ENCODE measurements at regions not wholly inside any gene's neighbourhood (a gene's known extent, or its start where the extent isn't known, plus 50 kb on each side); places are given as distances from the start of the nearest gene placed in this dataset.

DNA sequence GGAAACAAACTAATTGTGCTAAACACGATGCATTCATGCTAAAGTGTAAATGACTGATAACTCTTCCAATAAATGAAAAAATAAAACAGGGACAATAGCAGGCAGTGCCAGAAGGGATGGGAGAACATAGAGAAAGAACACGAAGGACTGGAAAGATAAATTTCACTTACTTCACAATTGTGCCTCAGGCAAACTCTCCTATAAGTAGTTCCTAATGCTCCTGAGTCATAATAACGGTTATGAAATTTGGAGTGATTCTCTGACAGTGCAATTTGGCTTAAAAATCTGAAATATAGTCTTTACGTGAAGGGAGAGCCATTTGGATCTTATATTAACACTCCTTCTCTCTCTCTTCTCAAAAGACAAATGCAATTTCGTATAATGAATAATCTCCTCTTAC lies 2218.5 kb downstream of the MAT2B start:
- no peaks in the 10 kb centered on the region for H4K20me1 ChIP-seq
- H3K4me2 ChIP-seq: no peak overlapping the region
- H3K4me1 ChIP-seq: no peaks in the 10 kb centered on the region
- H3K36me3 ChIP-seq: no peaks in the 10 kb centered on the region
- no peaks in the 10 kb centered on the region for H3K27me3 ChIP-seq
- no peak overlapping the region for H3K9ac ChIP-seq
- no peaks in the 10 kb centered on the region for H3K9me3 ChIP-seq
- H3K4me3 ChIP-seq: no peak overlapping the region
- no peak for TF ChIP-seq Cebpa-rat (IDR thresholded peaks at IDR 0.05)
- no peak overlapping the region for H3K27ac ChIP-seq

DNA sequence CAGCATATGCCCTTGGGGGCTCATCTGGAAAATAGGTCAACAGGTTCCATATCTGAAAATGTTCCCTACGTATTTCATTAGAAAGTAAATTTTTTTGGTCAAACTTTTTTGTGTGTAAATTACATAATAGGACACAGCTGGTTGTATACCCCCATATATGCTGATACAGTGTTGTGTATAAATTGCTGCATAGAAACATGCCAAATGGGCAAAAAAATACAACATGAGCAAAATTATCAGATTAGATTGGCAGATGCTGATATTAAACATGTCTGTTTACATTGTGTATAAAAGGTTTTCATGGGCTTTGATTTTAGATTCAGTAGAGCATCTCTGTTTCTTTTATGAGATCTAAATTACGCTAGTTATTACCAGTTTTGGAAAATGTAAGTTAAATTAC lies 2223.0 kb downstream of the MAT2B start:
- Histone ChIP-seq H3K36me3 (no peaks in the 10 kb centered on the region), H3K4me1 (no peaks in the 10 kb centered on the region), H3K9ac (no peak overlapping the region), H3K4me3 (no peak overlapping the region), H3K9me3 (no peaks in the 10 kb centered on the region), H3K27ac (no peak overlapping the region), H3K4me2 (no peak overlapping the region), H3K27me3 (no peaks in the 10 kb centered on the region), H4K20me1 (no peaks in the 10 kb centered on the region)
- no peak for TF ChIP-seq Cebpa-rat (IDR thresholded peaks at IDR 0.05)

DNA sequence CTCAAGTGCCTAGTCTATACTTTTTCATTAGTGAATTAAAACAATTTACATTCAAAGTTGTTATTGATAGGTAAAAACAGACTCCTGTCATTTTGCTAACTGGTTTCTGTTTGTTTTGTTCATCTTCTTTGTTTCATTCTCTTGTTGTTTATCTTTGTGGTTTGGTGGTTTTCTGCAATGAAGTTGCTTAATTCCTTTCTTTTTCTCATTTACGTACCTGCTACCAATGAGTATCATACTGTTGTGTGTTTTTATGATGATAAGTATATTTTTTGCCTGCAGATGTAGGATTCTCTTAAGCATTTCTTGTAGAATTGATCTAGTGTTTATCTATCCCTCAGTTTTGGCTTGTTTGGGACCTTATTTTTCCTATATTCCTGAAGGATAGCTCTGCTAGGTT lies 2230.0 kb downstream of the MAT2B start:
- Histone ChIP-seq H3K4me1 (no peaks in the 10 kb centered on the region), H3K27ac (no peak overlapping the region), H3K4me2 (no peak overlapping the region), H3K36me3 (no peaks in the 10 kb centered on the region), H3K4me3 (no peak overlapping the region), H4K20me1 (no peaks in the 10 kb centered on the region), H3K9me3 (0 out of 2 replicates have a peak, but pooled peaks cover 4% of the 10 kb centered on the region), H3K27me3 (no peaks in the 10 kb centered on the region), H3K9ac (no peak overlapping the region)
- TF ChIP-seq Cebpa-rat (IDR thresholded peaks at IDR 0.05): no peak

- H3K36me3 ChIP-seq: no peaks in the 10 kb centered on the region
- TF ChIP-seq Cebpa-rat (IDR thresholded peaks at IDR 0.05): no peak
- 0 out of 2 replicates have a peak, but pooled peaks cover 4% of the 10 kb centered on the region for H3K9me3 ChIP-seq
- H4K20me1 ChIP-seq: no peaks in the 10 kb centered on the region
- H3K27me3 ChIP-seq: no peaks in the 10 kb centered on the region
- H3K4me3 ChIP-seq: no peak overlapping the region
- H3K4me1 ChIP-seq: no peaks in the 10 kb centered on the region
- no peak overlapping the region for H3K4me2 ChIP-seq
- H3K9ac ChIP-seq: no peak overlapping the region
- H3K27ac ChIP-seq: no peak overlapping the region
Measured at GRCh38 chr5:165739079-165739741, 2233.8 kb downstream of the MAT2B start.

- Histone ChIP-seq H3K27ac (no peak overlapping the region), H3K27me3 (no peaks in the 10 kb centered on the region)
- no peak for TF ChIP-seq Cebpa-rat (IDR thresholded peaks at IDR 0.05)
Measured at GRCh38 chr5:165757791-165758190, 2252.4 kb downstream of the MAT2B start.

DNA sequence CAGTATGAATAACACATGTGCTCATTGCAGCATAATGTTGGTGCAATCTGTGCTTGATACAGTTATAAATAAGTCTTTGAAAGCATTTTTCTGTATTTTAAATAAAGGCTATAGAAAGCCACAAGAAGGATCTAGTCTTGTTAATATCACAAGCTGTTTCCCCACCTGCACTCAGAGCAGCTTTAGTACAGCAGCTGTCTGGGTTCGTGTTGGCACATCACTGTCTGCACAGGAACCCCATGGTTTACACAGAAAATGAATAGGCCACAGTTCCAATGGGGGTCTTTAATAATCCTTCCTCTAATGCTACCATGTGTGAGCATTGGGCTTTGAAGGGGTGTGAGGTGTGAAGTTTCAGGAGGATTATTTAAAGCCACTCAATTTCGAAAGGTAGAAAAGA lies 2269.7 kb downstream of the MAT2B start:
- Histone ChIP-seq H3K4me2 (no peak overlapping the region), H3K9me3 (no peaks in the 10 kb centered on the region), H3K27ac (no peak overlapping the region), H3K4me1 (peaks cover 22% of the 10 kb centered on the region), H3K4me3 (no peak overlapping the region), H4K20me1 (no peaks in the 10 kb centered on the region), H3K36me3 (no peaks in the 10 kb centered on the region), H3K27me3 (no peaks in the 10 kb centered on the region), H3K9ac (no peak overlapping the region)
- TF ChIP-seq Cebpa-rat (IDR thresholded peaks at IDR 0.05): no peak

More at GRCh38 chr5:165757791-165758190, 2252.4 kb downstream of the MAT2B start:
- Histone ChIP-seq H3K4me3 (no peak overlapping the region), H3K4me2 (no peak overlapping the region), H3K4me1 (no peaks in the 10 kb centered on the region), H3K9me3 (no peaks in the 10 kb centered on the region), H3K9ac (no peak overlapping the region), H4K20me1 (no peaks in the 10 kb centered on the region), H3K36me3 (no peaks in the 10 kb centered on the region)

GRCh38 chr5:165779505-165779904 lies 2274.1 kb downstream of the MAT2B start:
- no peak overlapping the region for H3K27ac ChIP-seq
- peaks cover 22% of the 10 kb centered on the region for H3K4me1 ChIP-seq
- H4K20me1 ChIP-seq: no peaks in the 10 kb centered on the region
- H3K27me3 ChIP-seq: no peaks in the 10 kb centered on the region
- no peak overlapping the region for H3K9ac ChIP-seq
- H3K4me3 ChIP-seq: no peak overlapping the region
- no peaks in the 10 kb centered on the region for H3K9me3 ChIP-seq
- no peaks in the 10 kb centered on the region for H3K36me3 ChIP-seq
- no peak for TF ChIP-seq Cebpa-rat (IDR thresholded peaks at IDR 0.05)
- H3K4me2 ChIP-seq: no peak overlapping the region

DNA sequence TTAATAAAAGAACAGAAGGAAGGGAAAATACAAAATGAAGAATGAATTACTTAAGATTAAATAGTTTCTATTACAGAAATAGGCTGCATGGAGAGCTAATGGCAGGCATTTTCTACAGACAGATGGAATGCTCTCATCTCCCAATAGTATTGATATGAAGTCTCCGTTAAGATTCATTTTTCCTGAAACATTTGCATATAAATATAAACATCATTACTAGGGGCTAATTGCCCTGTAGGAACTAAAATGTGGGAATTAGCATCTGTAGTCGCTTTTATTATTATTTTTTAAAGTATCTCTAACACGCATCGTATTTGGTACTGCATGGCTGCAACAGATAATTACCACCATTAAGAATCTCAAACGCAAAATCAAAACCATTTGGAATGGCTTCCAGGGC lies 2275.5 kb downstream of the MAT2B start:
- no peaks in the 10 kb centered on the region for H3K36me3 ChIP-seq
- no peak overlapping the region for H3K27ac ChIP-seq
- no peaks in the 10 kb centered on the region for H4K20me1 ChIP-seq
- H3K9me3 ChIP-seq: no peaks in the 10 kb centered on the region
- H3K4me1 ChIP-seq: peaks cover 22% of the 10 kb centered on the region
- no peak overlapping the region for H3K4me2 ChIP-seq
- no peak overlapping the region for H3K4me3 ChIP-seq
- TF ChIP-seq Cebpa-rat (IDR thresholded peaks at IDR 0.05): no peak
- H3K27me3 ChIP-seq: no peaks in the 10 kb centered on the region
- no peak overlapping the region for H3K9ac ChIP-seq

- TF ChIP-seq Cebpa-rat (IDR thresholded peaks at IDR 0.05): no peak
- no peaks in the 10 kb centered on the region for H3K36me3 ChIP-seq
- no peaks in the 10 kb centered on the region for H3K27me3 ChIP-seq
- no peaks in the 10 kb centered on the region for H3K9me3 ChIP-seq
- no peaks in the 10 kb centered on the region for H4K20me1 ChIP-seq
- no peak overlapping the region for H3K27ac ChIP-seq
- H3K4me2 ChIP-seq: no peak overlapping the region
- peaks cover 22% of the 10 kb centered on the region for H3K4me1 ChIP-seq
- no peak overlapping the region for H3K9ac ChIP-seq
- H3K4me3 ChIP-seq: no peak overlapping the region
Measured at GRCh38 chr5:165781738-165782137, 2276.3 kb downstream of the MAT2B start.

DNA sequence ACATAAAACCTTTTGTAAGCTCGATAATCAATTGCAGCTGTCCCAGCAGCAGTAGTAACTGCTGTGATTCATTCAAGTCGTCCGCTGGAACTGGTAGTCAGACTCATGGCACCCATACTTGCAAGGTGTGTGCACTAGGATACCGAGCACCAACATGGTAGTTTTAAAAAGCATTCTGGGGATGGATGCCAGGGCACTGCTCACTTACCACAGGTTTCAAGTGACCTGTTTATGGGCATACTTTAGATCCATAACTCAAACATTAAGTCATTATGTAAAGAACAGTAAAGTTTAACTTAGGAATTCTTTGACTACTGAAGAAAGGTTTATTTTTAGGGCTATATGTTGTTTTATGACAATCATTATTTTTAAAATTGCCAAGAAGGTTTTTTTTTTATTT lies 2277.6 kb downstream of the MAT2B start:
- Histone ChIP-seq H4K20me1 (no peaks in the 10 kb centered on the region), H3K9me3 (no peaks in the 10 kb centered on the region), H3K4me1 (peaks cover 11% of the 10 kb centered on the region), H3K36me3 (no peaks in the 10 kb centered on the region), H3K27ac (no peak overlapping the region), H3K9ac (no peak overlapping the region), H3K4me2 (no peak overlapping the region), H3K27me3 (no peaks in the 10 kb centered on the region), H3K4me3 (no peak overlapping the region)
- no peak for TF ChIP-seq Cebpa-rat (IDR thresholded peaks at IDR 0.05)

- Histone ChIP-seq H3K27ac (no peak overlapping the region), H3K9ac (no peak overlapping the region)
Measured at GRCh38 chr5:165786073-165786472, 2280.7 kb downstream of the MAT2B start.

More at GRCh38 chr5:165786073-165786472, 2280.7 kb downstream of the MAT2B start:
- no peak overlapping the region for H3K4me3 ChIP-seq
- TF ChIP-seq Cebpa-rat (IDR thresholded peaks at IDR 0.05): no peak
- H3K4me1 ChIP-seq: no peaks in the 10 kb centered on the region
- no peak overlapping the region for H3K4me2 ChIP-seq
- H3K36me3 ChIP-seq: no peaks in the 10 kb centered on the region
- no peaks in the 10 kb centered on the region for H3K27me3 ChIP-seq
- no peaks in the 10 kb centered on the region for H4K20me1 ChIP-seq
- no peaks in the 10 kb centered on the region for H3K9me3 ChIP-seq
